Activated naive CD8-positive, alpha-beta T cell (primary cell): ENCODE measurements at regions not wholly inside any gene's neighbourhood (a gene's known extent, or its start where the extent isn't known, plus 50 kb on each side); places are given as distances from the start of the nearest gene placed in this dataset.

Experiments
- H3K27ac Mint-ChIP-seq: one replicate; pipeline ENCODE4 v1.8.0; 2021; ENCODE audit warnings: mixed read lengths
- H3K27me3 Mint-ChIP-seq: one replicate; pipeline ENCODE4 v1.8.0; 2021; ENCODE audit warnings: mixed read lengths
- H3K36me3 Mint-ChIP-seq: one replicate; pipeline ENCODE4 v1.8.0; 2021; ENCODE audit warnings: mixed read lengths
- H3K4me1 Mint-ChIP-seq: one replicate; pipeline ENCODE4 v1.8.0; 2021; ENCODE audit warnings: low read depth, mixed read lengths
- H3K4me3 Mint-ChIP-seq: one replicate; pipeline ENCODE4 v1.8.0; 2021; ENCODE audit warnings: mild to moderate bottlenecking, mixed read lengths
- H3K9me3 Mint-ChIP-seq: one replicate; pipeline ENCODE4 v1.8.0; 2021; ENCODE audit warnings: low read depth, mixed read lengths

- H3K27ac Mint-ChIP-seq = no peak overlapping the region
- H3K4me3 Mint-ChIP-seq = no peak overlapping the region
- H3K4me1 Mint-ChIP-seq = no peaks in the 10 kb centered on the region
- no peaks in the 10 kb centered on the region for H3K9me3 Mint-ChIP-seq
- H3K36me3 Mint-ChIP-seq = no peaks in the 10 kb centered on the region
- H3K27me3 Mint-ChIP-seq = peaks cover 4% of the 10 kb centered on the region
These were observed 728.6 kb downstream of the PTPRU start for GRCh38 chr1:29964718-29965533.

GRCh38 chr1:29963946-29964345 is 727.6 kb downstream of the PTPRU start:
- H3K36me3 Mint-ChIP-seq = no peaks in the 10 kb centered on the region
- no peak overlapping the region for H3K4me3 Mint-ChIP-seq
- no peaks in the 10 kb centered on the region for H3K9me3 Mint-ChIP-seq
- no peaks in the 10 kb centered on the region for H3K4me1 Mint-ChIP-seq
- H3K27ac Mint-ChIP-seq = no peak overlapping the region
- peaks cover 4% of the 10 kb centered on the region for H3K27me3 Mint-ChIP-seq

- H3K4me3 Mint-ChIP-seq = no peak overlapping the region
- H3K9me3 Mint-ChIP-seq = no peaks in the 10 kb centered on the region
- H3K36me3 Mint-ChIP-seq = no peaks in the 10 kb centered on the region
- H3K4me1 Mint-ChIP-seq = no peaks in the 10 kb centered on the region
- no peak overlapping the region for H3K27ac Mint-ChIP-seq
- peaks cover 4% of the 10 kb centered on the region for H3K27me3 Mint-ChIP-seq
These were observed 726.5 kb downstream of the PTPRU start for GRCh38 chr1:29962831-29963247.

- Mint-ChIP-seq H3K4me3 (no peak overlapping the region), H3K36me3 (no peaks in the 10 kb centered on the region), H3K4me1 (no peaks in the 10 kb centered on the region), H3K27ac (no peak overlapping the region), H3K27me3 (peaks cover 4% of the 10 kb centered on the region), H3K9me3 (no peaks in the 10 kb centered on the region)
These were observed 726.0 kb downstream of the PTPRU start for GRCh38 chr1:29962336-29962735.

DNA sequence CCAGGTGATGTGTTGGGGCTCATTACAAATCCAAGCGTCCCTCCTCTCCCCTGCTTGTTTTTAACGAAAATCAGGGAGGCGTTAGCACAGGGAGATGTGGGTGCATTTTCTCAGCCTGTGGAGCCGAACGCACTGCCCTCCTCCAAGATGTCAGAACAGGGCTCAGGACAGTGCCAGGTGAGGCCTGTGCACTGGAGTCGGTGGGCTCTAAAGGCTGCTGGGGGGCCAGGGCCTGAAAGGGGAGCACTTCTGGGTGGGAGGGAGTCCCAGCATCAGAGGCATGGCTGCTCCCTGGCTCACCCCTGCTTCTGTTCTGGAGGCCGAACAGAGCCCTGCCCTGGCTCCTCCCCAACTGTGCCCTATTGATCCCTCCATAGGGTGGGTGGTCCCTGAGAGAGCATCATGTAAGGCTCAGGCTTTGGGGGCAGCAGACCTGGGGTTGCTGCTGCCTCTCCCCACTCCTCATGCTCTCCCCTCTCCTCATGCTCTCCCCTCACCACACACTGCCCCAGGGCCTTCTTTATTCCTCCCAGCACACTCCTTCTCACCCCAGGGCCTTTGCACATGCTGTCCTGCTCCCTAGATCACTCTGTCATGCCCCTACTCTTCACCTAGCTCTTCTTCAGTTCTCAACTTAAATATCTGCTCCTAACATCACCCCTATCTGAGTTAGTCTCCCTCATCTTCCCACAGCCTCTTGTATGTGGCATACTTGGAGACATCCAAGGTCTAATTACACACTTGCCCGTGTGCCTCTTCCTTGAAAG is 725.2 kb downstream of the PTPRU start:
- H3K4me1 Mint-ChIP-seq = no peaks in the 10 kb centered on the region
- no peak overlapping the region for H3K4me3 Mint-ChIP-seq
- H3K27me3 Mint-ChIP-seq = peaks cover 4% of the 10 kb centered on the region
- no peaks in the 10 kb centered on the region for H3K9me3 Mint-ChIP-seq
- H3K36me3 Mint-ChIP-seq = no peaks in the 10 kb centered on the region
- no peak overlapping the region for H3K27ac Mint-ChIP-seq

GRCh38 chr1:29960876-29961275 is 724.6 kb downstream of the PTPRU start:
- H3K36me3 Mint-ChIP-seq = no peaks in the 10 kb centered on the region
- H3K27ac Mint-ChIP-seq = no peak overlapping the region
- no peaks in the 10 kb centered on the region for H3K4me1 Mint-ChIP-seq
- H3K4me3 Mint-ChIP-seq = no peak overlapping the region
- H3K27me3 Mint-ChIP-seq = peaks cover 4% of the 10 kb centered on the region
- H3K9me3 Mint-ChIP-seq = no peaks in the 10 kb centered on the region

DNA sequence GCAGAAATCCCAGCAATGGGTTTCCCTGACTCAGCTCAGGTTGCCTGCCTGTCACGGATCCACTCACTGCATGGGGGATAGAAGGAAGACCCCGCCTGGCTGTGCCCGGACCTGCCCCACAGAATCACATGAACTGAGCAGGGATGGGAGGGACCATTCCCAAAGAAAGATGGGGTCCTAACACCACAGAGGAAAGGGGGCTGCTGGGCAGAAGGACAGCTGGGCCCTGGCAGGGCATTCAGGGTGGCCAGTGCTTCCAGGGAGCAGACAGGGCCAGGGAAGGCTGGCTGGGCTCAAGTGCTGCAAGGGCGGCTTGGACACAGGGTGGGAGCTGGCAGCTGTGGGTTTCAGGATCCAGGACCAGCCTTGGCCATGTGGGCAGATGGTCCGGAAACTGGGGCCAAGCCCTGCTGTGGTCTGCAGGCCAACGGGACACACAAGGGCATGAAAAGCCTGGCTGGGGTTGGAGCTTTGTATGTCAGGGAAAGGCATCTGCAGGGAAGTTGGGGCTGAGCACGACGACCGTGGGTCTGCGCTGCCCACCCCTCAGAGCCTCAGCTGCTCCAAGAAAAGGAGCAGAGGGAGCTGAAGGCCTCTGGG is 723.9 kb downstream of the PTPRU start:
- Mint-ChIP-seq H3K4me1 (no peaks in the 10 kb centered on the region), H3K36me3 (no peaks in the 10 kb centered on the region), H3K27ac (no peak overlapping the region), H3K4me3 (no peak overlapping the region), H3K9me3 (no peaks in the 10 kb centered on the region), H3K27me3 (peaks cover 4% of the 10 kb centered on the region)

GRCh38 chr1:29959356-29959755 is 723.0 kb downstream of the PTPRU start:
- Mint-ChIP-seq H3K4me1 (no peaks in the 10 kb centered on the region), H3K27ac (no peak overlapping the region), H3K36me3 (no peaks in the 10 kb centered on the region), H3K27me3 (peaks cover 2% of the 10 kb centered on the region), H3K4me3 (no peak overlapping the region), H3K9me3 (no peaks in the 10 kb centered on the region)

- Mint-ChIP-seq H3K36me3 (no peaks in the 10 kb centered on the region), H3K9me3 (no peaks in the 10 kb centered on the region), H3K4me1 (no peaks in the 10 kb centered on the region), H3K4me3 (no peak overlapping the region), H3K27ac (no peak overlapping the region), H3K27me3 (no peaks in the 10 kb centered on the region)
These were observed 721.9 kb downstream of the PTPRU start for GRCh38 chr1:29958271-29958670.

GRCh38 chr1:29956349-29957030 is 720.2 kb downstream of the PTPRU start:
- Mint-ChIP-seq H3K27ac (no peak overlapping the region), H3K4me1 (no peaks in the 10 kb centered on the region), H3K27me3 (no peaks in the 10 kb centered on the region), H3K36me3 (no peaks in the 10 kb centered on the region), H3K4me3 (no peak overlapping the region), H3K9me3 (no peaks in the 10 kb centered on the region)

- Mint-ChIP-seq H3K4me1 (no peaks in the 10 kb centered on the region), H3K27ac (no peak overlapping the region), H3K9me3 (no peaks in the 10 kb centered on the region), H3K36me3 (no peaks in the 10 kb centered on the region), H3K4me3 (no peak overlapping the region), H3K27me3 (no peaks in the 10 kb centered on the region)
These were observed 718.3 kb downstream of the PTPRU start for GRCh38 chr1:29954591-29954990.

GRCh38 chr1:29953961-29954360 is 717.6 kb downstream of the PTPRU start:
- no peak overlapping the region for H3K4me3 Mint-ChIP-seq
- H3K4me1 Mint-ChIP-seq = no peaks in the 10 kb centered on the region
- H3K9me3 Mint-ChIP-seq = no peaks in the 10 kb centered on the region
- H3K27me3 Mint-ChIP-seq = no peaks in the 10 kb centered on the region
- H3K36me3 Mint-ChIP-seq = no peaks in the 10 kb centered on the region
- no peak overlapping the region for H3K27ac Mint-ChIP-seq

DNA sequence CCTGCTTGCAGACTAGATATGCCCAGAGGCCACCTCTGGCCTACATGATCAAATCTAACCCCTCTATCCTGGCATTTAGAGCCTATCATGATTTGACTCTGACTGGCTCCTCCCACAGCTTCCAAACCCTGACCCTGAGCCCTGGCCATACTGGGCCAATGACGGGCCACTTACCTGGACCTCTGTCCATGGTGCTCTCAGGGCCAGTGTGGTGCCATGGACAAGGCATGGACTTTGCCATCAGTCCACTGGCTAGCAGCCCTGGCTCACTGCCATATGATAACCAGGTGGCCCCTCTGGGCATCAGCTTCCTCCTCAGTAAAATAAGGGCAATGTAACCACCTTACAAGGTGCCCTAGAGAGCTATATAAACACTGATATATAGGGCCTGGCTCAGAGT is 713.4 kb downstream of the PTPRU start:
- Mint-ChIP-seq H3K36me3 (no peaks in the 10 kb centered on the region), H3K9me3 (no peaks in the 10 kb centered on the region), H3K4me1 (no peaks in the 10 kb centered on the region), H3K27me3 (peaks cover 1% of the 10 kb centered on the region), H3K27ac (no peak overlapping the region), H3K4me3 (no peak overlapping the region)

GRCh38 chr1:29948581-29948980 is 712.3 kb downstream of the PTPRU start:
- Mint-ChIP-seq H3K27me3 (peaks cover 1% of the 10 kb centered on the region), H3K27ac (no peak overlapping the region), H3K9me3 (no peaks in the 10 kb centered on the region), H3K36me3 (no peaks in the 10 kb centered on the region), H3K4me1 (no peaks in the 10 kb centered on the region), H3K4me3 (no peak overlapping the region)

GRCh38 chr1:29946057-29946456 is 709.7 kb downstream of the PTPRU start:
- Mint-ChIP-seq H3K36me3 (no peaks in the 10 kb centered on the region), H3K4me3 (no peak overlapping the region), H3K27me3 (peaks cover 4% of the 10 kb centered on the region), H3K27ac (no peak overlapping the region), H3K9me3 (no peaks in the 10 kb centered on the region), H3K4me1 (no peaks in the 10 kb centered on the region)
